Chondrocyte (in vitro differentiated cells): ENCODE measurements at regions not wholly inside any gene's neighbourhood (a gene's known extent, or its start where the extent isn't known, plus 50 kb on each side); places are given as distances from the start of the nearest gene placed in this dataset.

Experiments
- DNase-seq: peaks from one replicate; pipeline ENCODE4 v3.0.0; 2021; ENCODE audit warnings: mixed read lengths, low spot score
- H3K27ac Mint-ChIP-seq: one replicate; pipeline ENCODE4 v1.8.0; 2021; ENCODE audit warnings: mild to moderate bottlenecking, moderate library complexity, mixed read lengths; ENCODE audit not compliant: unreplicated experiment
- H3K27me3 Mint-ChIP-seq: 2 replicates; pipeline ENCODE4 v1.8.0; 2021; ENCODE audit warnings: low read depth, mixed read lengths
- H3K36me3 Mint-ChIP-seq: 2 replicates; pipeline ENCODE4 v1.8.0; 2021; ENCODE audit warnings: low read depth, mixed read lengths
- H3K4me1 Mint-ChIP-seq: 2 replicates; pipeline ENCODE4 v1.8.0; 2021; ENCODE audit warnings: low read depth, mild to moderate bottlenecking, mixed read lengths
- H3K4me3 Mint-ChIP-seq: one replicate; pipeline ENCODE4 v1.8.0; 2021; ENCODE audit warnings: mild to moderate bottlenecking, moderate library complexity, mixed read lengths; ENCODE audit not compliant: unreplicated experiment
- H3K9me3 Mint-ChIP-seq: 2 replicates; pipeline ENCODE4 v1.8.0; 2021; ENCODE audit warnings: low read depth, mixed read lengths
- CTCF ChIP-seq: fragments of 200-600 bp; sonication (generic); IDR thresholded peaks from 2 replicates; pipeline ENCODE4 v1.5.0; 2021; ENCODE audit warnings: antibody characterized with exemption, mild to moderate bottlenecking, moderate library complexity

GRCh38 chr5:148913493-148913892, 87.1 kb downstream of the ADRB2 start:
- Mint-ChIP-seq H3K9me3 (no peaks in the 10 kb centered on the region), H3K36me3 (no peaks in the 10 kb centered on the region), H3K27me3 (no peaks in the 10 kb centered on the region), H3K27ac (peak overlapping the region; percentile 89), H3K4me1 (peaks cover 55% of the 10 kb centered on the region), H3K4me3 (no peak overlapping the region)
- no peak for DNase-seq
- no peak for TF ChIP-seq CTCF

- Mint-ChIP-seq H3K27me3 (no peaks in the 10 kb centered on the region), H3K4me1 (peaks cover 50% of the 10 kb centered on the region), H3K4me3 (no peak overlapping the region), H3K9me3 (no peaks in the 10 kb centered on the region), H3K27ac (peak overlapping the region; percentile 59), H3K36me3 (no peaks in the 10 kb centered on the region)
- no peak for DNase-seq
- TF ChIP-seq CTCF = no peak
Observed at GRCh38 chr5:148913985-148914431, 87.6 kb downstream of the ADRB2 start.

GRCh38 chr5:148915224-148915817, 88.9 kb downstream of the ADRB2 start:
- Mint-ChIP-seq H3K4me1 (peaks cover 37% of the 10 kb centered on the region), H3K36me3 (no peaks in the 10 kb centered on the region), H3K4me3 (no peak overlapping the region), H3K27me3 (no peaks in the 10 kb centered on the region), H3K27ac (no peak overlapping the region), H3K9me3 (no peaks in the 10 kb centered on the region)
- no peak for TF ChIP-seq CTCF
- DNase-seq = no peak

DNA sequence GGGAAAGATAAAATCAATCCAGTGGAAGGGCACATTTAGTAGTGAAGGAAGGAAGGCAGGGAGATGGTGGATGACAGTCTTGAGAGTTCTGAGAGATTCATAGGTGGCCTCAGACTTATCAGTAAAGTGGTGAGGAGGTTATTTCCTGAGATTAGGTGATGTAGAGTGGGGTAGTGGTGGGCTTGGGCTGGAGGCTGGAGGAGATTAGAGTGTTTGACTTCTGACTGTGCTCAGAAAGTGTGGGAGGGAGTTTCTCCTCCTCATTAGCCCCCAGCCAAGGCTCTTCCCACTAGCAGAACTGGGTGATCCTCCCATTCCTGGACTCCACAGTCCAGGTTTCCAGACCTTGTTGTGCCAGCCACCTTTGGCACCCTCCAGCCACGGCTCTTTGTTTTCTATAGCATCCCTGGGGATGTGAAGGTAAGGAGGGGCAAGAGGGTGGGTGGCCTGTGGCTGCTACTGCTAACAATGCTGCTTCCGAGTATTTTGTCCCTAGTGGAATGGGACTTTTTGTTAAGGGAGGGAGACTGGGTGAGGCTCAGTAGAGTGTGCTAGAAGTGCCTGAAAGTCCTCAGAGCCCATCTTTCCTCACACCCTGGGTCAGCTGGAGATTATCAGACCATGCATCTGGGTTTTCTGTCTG, 94.4 kb downstream of the ADRB2 start:
- Mint-ChIP-seq H3K4me3 (no peak overlapping the region), H3K27ac (no peak overlapping the region)

GRCh38 chr5:148921350-148921749, 94.9 kb downstream of the ADRB2 start:
- no peak for TF ChIP-seq CTCF
- Mint-ChIP-seq H3K36me3 (no peaks in the 10 kb centered on the region), H3K27ac (no peak overlapping the region), H3K27me3 (peaks cover 2% of the 10 kb centered on the region), H3K4me1 (no peaks in the 10 kb centered on the region), H3K4me3 (no peak overlapping the region), H3K9me3 (no peaks in the 10 kb centered on the region)
- DNase-seq = no peak

More for the DNA sequence above, 94.4 kb downstream of the ADRB2 start:
- TF ChIP-seq CTCF = no peak
- DNase-seq = no peak
- Mint-ChIP-seq H3K4me1 (no peaks in the 10 kb centered on the region), H3K9me3 (no peaks in the 10 kb centered on the region), H3K36me3 (no peaks in the 10 kb centered on the region), H3K27me3 (peaks cover 2% of the 10 kb centered on the region)
